Choroid plexus epithelial cell (primary cell): ENCODE measurements at regions not wholly inside any gene's neighbourhood (a gene's known extent, or its start where the extent isn't known, plus 50 kb on each side); places are given as distances from the start of the nearest gene placed in this dataset.

ENCODE experiments used
- DNase-seq: peaks from one replicate; pipeline ENCODE4 v3.0.0-alpha.2; 2010; ENCODE audit warnings: low read depth
- H3K4me3 ChIP-seq: 2 replicates; pipeline ENCODE4 v1.5.1; 2011; ENCODE audit warnings: low read depth, mild to moderate bottlenecking, control low read depth, low read length, moderate library complexity
- TF ChIP-seq, protein P1 (sequence below): conservative IDR thresholded peaks from 2 replicates; pipeline ENCODE4 v1.5.1; 2011; ENCODE audit warnings: low read depth, mild to moderate bottlenecking, control low read depth, inconsistent platforms, low read length, moderate library complexity

DNA sequence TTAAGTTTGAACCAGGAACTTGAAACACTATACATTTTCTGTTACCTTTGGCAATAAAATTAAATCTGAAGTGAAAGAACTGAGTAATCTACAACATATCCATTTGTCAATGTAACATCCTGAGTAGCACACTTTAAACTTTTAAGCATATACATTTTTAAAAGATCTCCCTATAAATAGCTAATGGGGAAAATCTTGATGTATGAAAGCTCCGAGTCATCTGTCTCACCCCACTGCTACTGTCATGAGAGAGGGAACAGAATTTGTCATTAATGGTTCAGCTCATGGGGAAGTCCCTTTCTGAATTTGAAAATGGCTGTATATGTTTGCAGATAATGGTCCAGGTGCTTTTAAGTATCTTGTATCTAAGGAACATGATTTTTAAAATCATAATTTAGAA lies 55.2 kb upstream of the NOX3 start:
- TF ChIP-seq, protein P1, sequence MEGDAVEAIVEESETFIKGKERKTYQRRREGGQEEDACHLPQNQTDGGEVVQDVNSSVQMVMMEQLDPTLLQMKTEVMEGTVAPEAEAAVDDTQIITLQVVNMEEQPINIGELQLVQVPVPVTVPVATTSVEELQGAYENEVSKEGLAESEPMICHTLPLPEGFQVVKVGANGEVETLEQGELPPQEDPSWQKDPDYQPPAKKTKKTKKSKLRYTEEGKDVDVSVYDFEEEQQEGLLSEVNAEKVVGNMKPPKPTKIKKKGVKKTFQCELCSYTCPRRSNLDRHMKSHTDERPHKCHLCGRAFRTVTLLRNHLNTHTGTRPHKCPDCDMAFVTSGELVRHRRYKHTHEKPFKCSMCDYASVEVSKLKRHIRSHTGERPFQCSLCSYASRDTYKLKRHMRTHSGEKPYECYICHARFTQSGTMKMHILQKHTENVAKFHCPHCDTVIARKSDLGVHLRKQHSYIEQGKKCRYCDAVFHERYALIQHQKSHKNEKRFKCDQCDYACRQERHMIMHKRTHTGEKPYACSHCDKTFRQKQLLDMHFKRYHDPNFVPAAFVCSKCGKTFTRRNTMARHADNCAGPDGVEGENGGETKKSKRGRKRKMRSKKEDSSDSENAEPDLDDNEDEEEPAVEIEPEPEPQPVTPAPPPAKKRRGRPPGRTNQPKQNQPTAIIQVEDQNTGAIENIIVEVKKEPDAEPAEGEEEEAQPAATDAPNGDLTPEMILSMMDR: no peak
- H3K4me3 ChIP-seq: no peak overlapping the region
- no peak for DNase-seq

DNA sequence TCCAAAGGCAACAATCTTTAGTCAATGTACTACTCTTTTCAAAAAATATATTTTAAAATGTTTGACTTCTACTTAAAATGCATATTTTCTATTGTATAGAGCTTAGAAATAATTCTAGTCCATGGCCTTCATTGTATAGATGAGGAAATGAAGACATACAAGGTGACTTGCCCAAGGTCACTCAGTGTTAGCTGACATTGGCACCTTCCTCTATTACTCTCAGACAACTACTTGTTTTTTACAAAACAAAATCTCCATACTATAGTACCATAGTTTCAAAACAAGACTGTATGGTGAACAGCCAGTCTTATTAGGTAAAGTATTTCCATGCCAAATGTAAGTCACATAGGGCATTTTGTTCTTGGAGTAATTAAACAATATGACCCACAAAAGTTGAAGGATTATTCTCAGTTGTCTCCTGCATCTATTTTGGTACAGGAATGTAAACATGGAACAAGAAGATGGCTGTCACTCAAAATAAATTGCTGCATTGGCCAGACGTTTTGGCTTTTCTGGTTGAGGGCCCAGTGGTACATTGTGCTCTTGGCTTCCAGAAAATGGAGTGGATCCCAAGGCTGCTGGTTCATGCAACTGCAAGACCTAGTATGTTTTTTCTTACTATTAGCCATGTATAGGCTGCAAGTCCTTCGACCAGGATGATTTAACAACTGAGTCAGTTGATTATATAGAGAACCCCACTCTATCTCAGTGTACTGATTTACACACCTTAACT lies 54.3 kb upstream of the NOX3 start:
- no peak for DNase-seq
- H3K4me3 ChIP-seq: no peak overlapping the region
- TF ChIP-seq, protein P1: no peak

DNA sequence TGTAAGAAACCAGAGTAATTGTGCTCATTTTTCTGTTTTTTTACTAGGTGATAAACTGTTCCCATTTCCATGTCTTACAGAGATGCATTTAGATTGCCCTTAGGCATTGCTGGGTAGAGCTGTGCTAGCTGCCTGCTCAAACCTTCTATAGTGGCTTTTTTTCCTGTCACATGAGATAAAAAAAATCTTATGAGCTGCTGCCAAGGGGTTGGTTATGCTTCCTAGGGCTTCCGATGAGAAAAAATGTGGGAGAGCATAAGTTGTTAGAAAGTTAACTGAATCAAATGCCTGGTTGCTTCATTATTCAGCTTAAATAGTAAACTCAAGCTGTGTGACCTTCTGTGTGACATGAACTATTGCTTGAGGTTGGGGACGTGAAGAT lies 50.0 kb upstream of the NOX3 start:
- no peak overlapping the region for H3K4me3 ChIP-seq
- TF ChIP-seq, protein P1: no peak
- DNase-seq: peak; percentile 40
